ENCODE measurements at regions not wholly inside any gene's neighbourhood (a gene's known extent, or its start where the extent isn't known, plus 50 kb on each side); places are given as distances from the start of the nearest gene placed in this dataset.

DNA sequence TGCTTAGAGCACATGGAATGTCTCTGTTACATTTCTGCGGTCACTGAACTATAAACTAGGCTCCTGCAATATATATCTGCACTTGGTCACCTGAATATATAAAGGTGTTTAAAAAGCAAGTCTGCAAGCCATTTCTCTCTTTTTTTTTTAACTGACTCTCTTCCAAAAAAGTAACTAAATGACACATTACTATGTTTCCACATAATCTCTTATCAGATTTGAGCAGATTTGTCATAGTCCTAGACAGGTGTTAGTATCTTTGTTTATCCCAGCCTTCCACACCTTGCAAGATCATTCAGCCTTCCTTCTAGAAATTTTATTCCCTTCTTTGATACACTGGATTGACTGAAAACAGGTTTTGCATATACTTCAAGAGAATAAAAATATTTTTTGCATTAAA is 86.7 kb upstream of the KLF7 start:
- Histone ChIP-seq H3K4me3 (no peak overlapping the region), H3K9me3 (ENCODE audit: low read depth) (no peaks in the 10 kb centered on the region), H3K4me1 (peaks cover 17% of the 10 kb centered on the region), H3K9ac (no peak overlapping the region), H3K27ac (no peak overlapping the region), H3F3A (ENCODE audit: low read depth) (no peaks in the 10 kb centered on the region), H2AFZ (replicated peaks) (no peak overlapping the region), H3K27me3 (no peaks in the 10 kb centered on the region), H4K20me1 (ENCODE audit: low read depth) (no peaks in the 10 kb centered on the region), H3K4me2 (no peak overlapping the region), H3K79me2 (ENCODE audit: low read depth) (no peaks in the 10 kb centered on the region), H3K36me3 (no peaks in the 10 kb centered on the region)
- Mint-ChIP-seq H3K4me3 (no peak overlapping the region), H3K4me1 (peaks cover 63% of the 10 kb centered on the region), H3K27ac (no peak overlapping the region), H3K36me3 (no peaks in the 10 kb centered on the region), H3K9me3 (no peaks in the 10 kb centered on the region), H3K27me3 (ENCODE audit: insufficient read depth, low read depth) (peaks cover under 1% of the 10 kb centered on the region)
- DNase-seq (ENCODE audit: low spot score), result no peak
- TF ChIP-seq, protein P1, sequence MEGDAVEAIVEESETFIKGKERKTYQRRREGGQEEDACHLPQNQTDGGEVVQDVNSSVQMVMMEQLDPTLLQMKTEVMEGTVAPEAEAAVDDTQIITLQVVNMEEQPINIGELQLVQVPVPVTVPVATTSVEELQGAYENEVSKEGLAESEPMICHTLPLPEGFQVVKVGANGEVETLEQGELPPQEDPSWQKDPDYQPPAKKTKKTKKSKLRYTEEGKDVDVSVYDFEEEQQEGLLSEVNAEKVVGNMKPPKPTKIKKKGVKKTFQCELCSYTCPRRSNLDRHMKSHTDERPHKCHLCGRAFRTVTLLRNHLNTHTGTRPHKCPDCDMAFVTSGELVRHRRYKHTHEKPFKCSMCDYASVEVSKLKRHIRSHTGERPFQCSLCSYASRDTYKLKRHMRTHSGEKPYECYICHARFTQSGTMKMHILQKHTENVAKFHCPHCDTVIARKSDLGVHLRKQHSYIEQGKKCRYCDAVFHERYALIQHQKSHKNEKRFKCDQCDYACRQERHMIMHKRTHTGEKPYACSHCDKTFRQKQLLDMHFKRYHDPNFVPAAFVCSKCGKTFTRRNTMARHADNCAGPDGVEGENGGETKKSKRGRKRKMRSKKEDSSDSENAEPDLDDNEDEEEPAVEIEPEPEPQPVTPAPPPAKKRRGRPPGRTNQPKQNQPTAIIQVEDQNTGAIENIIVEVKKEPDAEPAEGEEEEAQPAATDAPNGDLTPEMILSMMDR (IDR thresholded peaks at IDR 0.05), result no peak

DNA sequence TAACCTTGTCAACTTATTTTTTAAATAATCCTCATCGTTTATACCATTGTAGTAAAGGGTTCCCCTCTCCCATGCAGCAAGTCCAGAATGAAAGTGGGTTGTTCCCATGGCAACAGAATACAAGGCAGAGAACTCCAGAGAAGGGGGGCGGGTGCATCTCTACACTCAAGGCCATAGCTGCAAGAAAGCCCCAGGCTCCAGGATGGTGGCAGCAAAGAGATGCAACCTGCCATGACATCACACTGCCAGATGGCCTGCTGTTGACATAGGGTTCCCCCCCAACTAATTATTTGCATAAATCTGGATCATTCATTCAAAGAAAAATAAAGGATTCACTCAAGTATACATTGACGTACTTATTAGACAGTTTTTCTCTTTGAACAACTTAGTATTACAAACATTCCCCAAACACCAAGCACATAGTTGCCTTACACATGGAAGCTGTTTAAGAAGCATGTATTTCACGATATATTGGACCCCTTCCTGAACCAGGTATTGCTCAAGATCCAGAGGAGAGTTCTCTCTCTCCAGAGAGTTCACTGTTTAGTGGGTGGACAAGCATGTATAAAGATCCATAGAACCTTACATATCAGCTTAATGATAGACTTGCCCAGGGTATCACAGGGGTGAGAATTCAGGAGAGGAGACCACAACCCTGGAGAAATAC is 87.4 kb upstream of the KLF7 start:
- Histone ChIP-seq H3K36me3 (no peaks in the 10 kb centered on the region), H3K4me3 (no peak overlapping the region), H3K27me3 (no peaks in the 10 kb centered on the region), H3K27ac (no peak overlapping the region), H3K4me1 (peaks cover 24% of the 10 kb centered on the region), H3K79me2 (ENCODE audit: low read depth) (no peaks in the 10 kb centered on the region), H4K20me1 (ENCODE audit: low read depth) (no peaks in the 10 kb centered on the region), H2AFZ (replicated peaks) (no peak overlapping the region), H3K4me2 (no peak overlapping the region), H3K9ac (no peak overlapping the region), H3K9me3 (ENCODE audit: low read depth) (no peaks in the 10 kb centered on the region), H3F3A (ENCODE audit: low read depth) (peaks cover 6% of the 10 kb centered on the region)
- peaks cover 2% of the 10 kb centered on the region for H3K27me3 Mint-ChIP-seq (ENCODE audit: insufficient read depth, low read depth)
- peaks cover 70% of the 10 kb centered on the region for H3K4me1 Mint-ChIP-seq
- no peaks in the 10 kb centered on the region for H3K36me3 Mint-ChIP-seq
- TF ChIP-seq EZH2 (IDR thresholded peaks at IDR 0.05) (no peak), EZH2phosphoT487 (IDR thresholded peaks at IDR 0.05) (no peak)
- TF ChIP-seq, protein P1 (IDR thresholded peaks at IDR 0.05), result no peak
- H3K27ac Mint-ChIP-seq, result peak overlapping the region; percentile 48
- DNase-seq (ENCODE audit: low spot score), result no peak
- H3K9me3 Mint-ChIP-seq, result no peaks in the 10 kb centered on the region
- H3K4me3 Mint-ChIP-seq, result no peak overlapping the region

DNA sequence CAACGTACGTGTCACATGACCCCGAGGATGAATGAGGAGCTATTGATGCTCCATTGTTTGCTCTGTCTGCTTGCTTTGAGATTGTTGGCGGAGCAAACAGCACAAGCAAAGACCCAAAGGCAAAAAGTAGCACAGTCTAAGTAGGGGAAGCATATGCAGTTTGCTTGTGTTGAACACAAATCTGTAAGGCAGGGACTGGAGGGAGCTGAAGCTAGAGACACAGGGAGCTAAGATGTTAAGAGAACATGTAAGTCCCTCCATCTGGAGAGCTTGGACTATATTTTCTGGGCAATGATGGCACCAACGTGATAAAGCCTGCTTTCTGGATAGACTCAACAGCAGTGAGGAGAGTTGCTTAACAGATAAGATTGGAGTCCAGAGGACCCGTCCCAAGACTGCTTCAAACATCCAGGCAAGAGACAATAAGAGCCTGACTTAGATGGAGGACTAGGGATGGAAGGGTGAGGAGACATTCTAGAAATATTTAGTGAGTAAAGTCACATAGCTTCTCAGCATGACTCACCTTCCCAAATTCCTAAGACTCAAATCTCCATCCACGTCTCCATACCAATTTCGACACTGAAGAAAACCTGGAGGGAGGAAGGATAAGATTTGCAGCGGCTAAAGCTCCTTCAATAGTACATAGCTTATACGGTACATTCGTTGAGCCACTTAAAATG is 88.1 kb upstream of the KLF7 start:
- H2AFZ ChIP-seq (replicated peaks), result no peak overlapping the region
- peaks cover 77% of the 10 kb centered on the region for H3K4me1 Mint-ChIP-seq
- H3K27me3 ChIP-seq, result no peaks in the 10 kb centered on the region
- DNase-seq (ENCODE audit: low spot score), result no peak
- TF ChIP-seq, protein P1 (IDR thresholded peaks at IDR 0.05), result no peak
- no peak for TF ChIP-seq EZH2 (IDR thresholded peaks at IDR 0.05)
- TF ChIP-seq EZH2phosphoT487 (IDR thresholded peaks at IDR 0.05), result no peak
- no peak overlapping the region for H3K4me3 ChIP-seq
- H3F3A ChIP-seq (ENCODE audit: low read depth), result peaks cover 10% of the 10 kb centered on the region
- no peaks in the 10 kb centered on the region for H3K36me3 ChIP-seq
- H3K9me3 Mint-ChIP-seq, result no peaks in the 10 kb centered on the region
- H3K36me3 Mint-ChIP-seq, result no peaks in the 10 kb centered on the region
- H3K27ac ChIP-seq, result no peak overlapping the region
- no peaks in the 10 kb centered on the region for H3K79me2 ChIP-seq (ENCODE audit: low read depth)
- H3K9ac ChIP-seq, result no peak overlapping the region
- H3K4me3 Mint-ChIP-seq, result no peak overlapping the region
- no peaks in the 10 kb centered on the region for H3K9me3 ChIP-seq (ENCODE audit: low read depth)
- H3K4me1 ChIP-seq, result peaks cover 31% of the 10 kb centered on the region
- H4K20me1 ChIP-seq (ENCODE audit: low read depth), result no peaks in the 10 kb centered on the region
- H3K27ac Mint-ChIP-seq, result no peak overlapping the region
- H3K4me2 ChIP-seq, result no peak overlapping the region
- H3K27me3 Mint-ChIP-seq (ENCODE audit: insufficient read depth, low read depth), result peaks cover 2% of the 10 kb centered on the region

Data from neural progenitor cell (in vitro differentiated cells).